ENCODE measurements at regions not wholly inside any gene's neighbourhood (a gene's known extent, or its start where the extent isn't known, plus 50 kb on each side); places are given as distances from the start of the nearest gene placed in this dataset.

- DNase-seq: no peak
- Histone ChIP-seq H3K27me3 (no peaks in the 10 kb centered on the region), H3K36me3 (replicated peaks in 1 of 2) (no peaks in the 10 kb centered on the region), H3K9me3 (replicated peaks in 1 of 3) (no peaks in the 10 kb centered on the region), H3K4me1 (replicated peaks in 1 of 2) (no peaks in the 10 kb centered on the region), H3K4me3 (no peak overlapping the region), H3K27ac (no peak overlapping the region)
- intact Hi-C loops (cut with DNase I): no loop called here
- 83 to 88% (median 86%) methylated on average over 2 of the region's 2 CpGs for WGBS, 4 donors
- TF ChIP-seq POLR2A (IDR thresholded peaks at IDR 0.05) (no peak), CTCF (IDR thresholded peaks at IDR 0.05) (no peak)
These were observed 229.2 kb downstream of the SQOR start for GRCh38 chr15:45863881-45864580.

- WGBS, 4 donors: 63 to 87% (median 73%) methylated on average over 3 of the region's 3 CpGs
- intact Hi-C loops (cut with DNase I): no loop called here
- no peak for TF ChIP-seq CTCF (IDR thresholded peaks at IDR 0.05)
- TF ChIP-seq POLR2A (IDR thresholded peaks at IDR 0.05): no peak
- Histone ChIP-seq H3K27ac (no peak overlapping the region), H3K27me3 (no peaks in the 10 kb centered on the region), H3K36me3 (replicated peaks in 1 of 2) (no peaks in the 10 kb centered on the region), H3K4me1 (replicated peaks in 1 of 2) (no peaks in the 10 kb centered on the region), H3K9me3 (replicated peaks in 1 of 3) (no peaks in the 10 kb centered on the region), H3K4me3 (no peak overlapping the region)
- peak in 1 of 7 donors; percentile 16 for DNase-seq
These were observed 231.8 kb downstream of the SQOR start for GRCh38 chr15:45866616-45867015.

GRCh38 chr15:45867281-45867680 lies 232.5 kb downstream of the SQOR start:
- TF ChIP-seq CTCF (IDR thresholded peaks at IDR 0.05): no peak
- TF ChIP-seq POLR2A (IDR thresholded peaks at IDR 0.05): no peak
- H3K27ac ChIP-seq: no peak overlapping the region
- H3K36me3 ChIP-seq (replicated peaks in 1 of 2): no peaks in the 10 kb centered on the region
- no peak overlapping the region for H3K4me3 ChIP-seq
- no peak for DNase-seq
- no peaks in the 10 kb centered on the region for H3K27me3 ChIP-seq
- no peaks in the 10 kb centered on the region for H3K4me1 ChIP-seq (replicated peaks in 1 of 2)
- no peaks in the 10 kb centered on the region for H3K9me3 ChIP-seq (replicated peaks in 1 of 3)
- intact Hi-C loops (cut with DNase I): no loop called here

- intact Hi-C loops (cut with DNase I): no loop called here
These were observed 233.4 kb downstream of the SQOR start for GRCh38 chr15:45868109-45868691.

More at GRCh38 chr15:45868109-45868691, 233.4 kb downstream of the SQOR start:
- Histone ChIP-seq H3K4me1 (replicated peaks in 1 of 2) (no peaks in the 10 kb centered on the region), H3K36me3 (replicated peaks in 1 of 2) (no peaks in the 10 kb centered on the region), H3K27ac (no peak overlapping the region), H3K4me3 (no peak overlapping the region), H3K9me3 (replicated peaks in 1 of 3) (no peaks in the 10 kb centered on the region), H3K27me3 (no peaks in the 10 kb centered on the region)
- 82 to 100% (median 94%) methylated on average over 1 to 2 of the region's 2 CpGs for WGBS, 4 donors
- DNase-seq: no peak
- no peak for TF ChIP-seq CTCF (IDR thresholded peaks at IDR 0.05)

Data from adrenal gland (tissue), 9 donors.